Frontal cortex (tissue), 3 donors: ENCODE measurements at regions not wholly inside any gene's neighbourhood (a gene's known extent, or its start where the extent isn't known, plus 50 kb on each side); places are given as distances from the start of the nearest gene placed in this dataset.
"Not testable (repeated sequence)": the region's sequence is repeated elsewhere in the genome, so short reads cannot be mapped to it uniquely, and the experiment has no call there.

Experiments used
- DNase-seq, 2 donors: peaks; one replicate each; pipeline ENCODE4 v3.0.0; 2012; ENCODE audit warnings: low spot score in 2 of 2
- FAIRE-seq: peaks from 2 replicates; lab custom pipeline; 2012; peaks lifted over from hg19 to GRCh38; lab: Jason Lieb, UNC
- donor health status: control.
- donor health status: control.
- donor health status: control.

DNA sequence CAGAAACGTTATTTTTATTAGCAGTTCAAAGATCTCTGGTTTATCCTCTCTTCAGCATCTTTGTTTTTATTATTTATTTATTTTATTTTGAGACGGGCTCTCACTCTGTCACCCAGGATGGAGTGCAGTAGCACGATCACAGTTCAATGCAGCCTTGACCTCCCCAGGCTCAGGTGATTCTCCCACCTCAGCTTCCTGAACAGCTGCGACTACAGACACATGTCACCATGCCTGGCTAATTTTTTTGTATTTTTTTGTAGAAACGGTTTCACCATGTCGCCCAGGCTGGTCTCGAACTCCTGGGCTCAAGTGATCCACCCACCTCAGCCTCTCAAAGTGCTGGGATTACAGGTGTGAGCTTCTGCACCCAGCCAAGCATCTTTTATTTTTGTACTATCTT, 147.7 kb downstream of the CDRT15L2 start:
- DNase-seq, FAIRE-seq: not testable (repeated sequence)

DNA sequence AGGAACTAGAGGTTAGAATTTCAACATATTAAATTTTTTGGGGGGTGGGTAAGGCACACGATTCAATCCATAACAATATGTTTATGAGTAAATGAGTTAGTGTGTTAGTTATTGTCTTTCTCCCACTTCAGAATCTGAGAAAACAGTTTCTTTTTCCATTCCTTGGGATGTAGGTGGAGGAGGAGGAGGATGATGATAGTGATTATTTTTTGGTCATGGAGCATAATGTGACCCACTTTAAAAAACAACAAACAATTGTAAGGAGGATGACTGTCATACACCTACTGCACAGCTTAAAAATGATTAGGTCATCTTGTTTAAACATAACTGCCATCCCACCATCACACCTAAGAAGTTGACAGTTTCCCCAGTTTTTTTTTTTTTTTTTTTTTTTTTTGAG, 148.7 kb downstream of the CDRT15L2 start:
- no peak for FAIRE-seq
- no peak for DNase-seq

DNA sequence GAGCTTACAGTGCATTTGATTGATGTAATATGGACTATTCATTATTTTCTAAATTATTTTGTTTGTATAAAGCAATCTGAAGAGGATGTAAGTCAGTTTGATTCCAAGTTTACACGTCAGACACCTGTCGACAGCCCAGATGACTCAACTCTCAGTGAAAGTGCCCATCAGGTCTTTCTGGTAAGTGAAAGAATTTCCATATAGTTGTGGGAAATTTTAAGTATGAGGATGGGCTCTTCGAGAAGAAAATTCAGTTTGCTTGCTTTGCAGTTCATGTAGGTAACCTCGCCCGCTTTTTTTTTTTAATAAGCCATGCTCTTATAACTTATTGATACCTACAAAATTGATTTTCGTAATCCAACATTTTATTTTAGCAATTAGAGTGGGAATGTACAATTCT, 151.6 kb downstream of the CDRT15L2 start:
- DNase-seq, FAIRE-seq: not testable (repeated sequence)

DNA sequence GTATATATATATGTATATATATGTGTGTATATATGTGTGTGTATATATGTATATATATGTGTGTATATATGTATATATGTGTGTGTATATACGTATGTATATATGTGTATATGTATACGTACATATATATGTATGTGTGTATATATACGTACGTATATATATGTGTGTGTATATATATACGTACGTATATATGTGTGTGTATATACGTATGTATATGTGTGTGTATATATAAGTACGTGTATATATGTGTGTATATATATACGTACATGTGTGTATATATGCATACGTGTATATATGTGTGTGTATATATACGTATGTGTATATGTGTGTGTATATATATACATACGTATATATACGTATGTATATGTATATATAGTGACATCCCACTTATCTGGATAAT, 154.4 kb downstream of the CDRT15L2 start:
- FAIRE-seq (peak; percentile 39), DNase-seq (no peak)

DNA sequence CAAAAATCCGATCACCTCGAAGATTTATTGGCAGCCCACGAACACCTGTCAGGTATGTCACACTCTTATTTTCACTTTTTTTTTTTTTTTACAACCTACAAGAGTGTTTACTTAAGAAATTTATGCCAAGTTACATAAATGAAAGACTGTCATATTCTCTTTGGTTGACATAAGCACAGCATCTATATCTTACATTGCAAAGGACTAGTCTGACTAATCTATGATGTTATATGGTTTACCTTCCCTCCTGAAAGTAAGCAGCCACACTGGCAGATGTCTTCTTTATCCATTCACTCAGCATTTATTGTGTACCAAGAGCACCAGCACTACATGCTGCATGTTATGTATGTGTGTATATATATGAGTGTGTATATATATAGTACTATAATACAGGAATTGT, 156.3 kb downstream of the CDRT15L2 start:
- FAIRE-seq: no peak
- no peak for DNase-seq

DNA sequence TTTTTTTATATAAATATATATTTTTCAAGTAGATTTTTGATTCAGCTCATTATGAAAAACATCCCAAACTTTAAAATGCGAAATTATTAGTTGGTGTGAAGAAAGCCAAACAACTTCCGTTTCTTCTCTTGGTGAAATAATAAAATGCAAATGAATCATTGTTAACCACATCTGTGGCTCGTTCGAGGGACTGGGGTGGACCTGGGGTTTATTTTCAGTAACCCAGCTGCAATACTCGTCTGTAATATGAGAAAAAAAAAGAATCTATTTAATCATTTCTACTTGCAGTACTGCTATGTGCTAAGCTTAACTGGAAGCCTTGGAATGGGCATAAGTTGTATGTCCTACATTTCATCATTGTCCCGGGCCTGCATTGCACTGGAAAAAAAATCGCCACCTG, 158.1 kb downstream of the CDRT15L2 start:
- not testable (repeated sequence) for DNase-seq, FAIRE-seq

DNA sequence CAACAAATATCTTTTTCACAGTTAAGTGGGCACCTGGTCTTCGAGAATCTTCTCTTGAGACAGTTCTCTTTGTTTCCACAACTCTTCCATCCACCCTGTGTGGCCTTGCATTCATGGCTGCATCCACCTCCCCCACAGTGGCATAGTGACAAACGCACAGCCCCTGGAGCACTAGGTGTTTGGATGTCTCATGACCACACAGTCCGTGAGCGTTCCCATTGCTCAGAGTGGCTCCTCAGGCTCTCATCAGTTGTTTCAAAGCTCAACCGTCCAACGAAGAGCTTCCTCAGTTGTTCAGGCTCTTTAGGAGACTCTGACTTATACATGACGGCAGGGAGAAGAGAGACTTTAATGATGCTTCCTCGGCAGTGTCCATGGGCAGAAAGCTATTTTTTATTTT, 191.6 kb downstream of the CDRT15L2 start:
- no peak for FAIRE-seq

DNA sequence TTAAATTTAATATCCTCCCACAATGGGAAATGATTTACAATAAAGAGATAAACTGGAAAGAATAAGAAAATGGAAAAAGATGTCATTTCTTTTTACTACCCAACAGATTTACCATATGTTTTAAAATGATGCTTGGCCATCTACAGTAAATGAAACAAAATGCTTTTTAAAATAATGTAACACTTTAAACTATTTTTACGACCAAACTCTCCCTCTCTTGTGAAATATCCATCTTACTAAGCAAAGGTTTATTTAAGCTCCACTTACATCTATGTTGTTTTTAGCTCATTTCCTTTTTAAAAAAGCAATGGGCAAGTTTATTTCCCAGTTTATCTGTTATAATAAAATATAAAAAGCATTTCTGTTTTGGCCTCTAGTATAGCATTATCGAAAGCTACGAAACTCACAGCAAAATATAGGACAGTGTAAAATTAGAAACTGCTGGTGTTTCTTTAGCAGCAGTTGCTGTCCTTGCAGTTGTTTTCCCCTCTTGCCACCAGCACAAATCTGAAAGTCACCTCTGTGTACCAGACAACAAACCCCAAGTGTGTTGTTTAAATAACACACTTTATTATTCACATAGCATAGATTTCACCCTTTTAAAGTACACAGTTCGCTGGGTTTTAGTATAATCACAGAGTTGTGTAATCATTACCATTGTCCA, 195.1 kb downstream of the CDRT15L2 start:
- FAIRE-seq (no peak), DNase-seq (peak in 1 of 2 donors; percentile 28)

More for the DNA sequence above, 191.6 kb downstream of the CDRT15L2 start:
- DNase-seq: no peak

DNA sequence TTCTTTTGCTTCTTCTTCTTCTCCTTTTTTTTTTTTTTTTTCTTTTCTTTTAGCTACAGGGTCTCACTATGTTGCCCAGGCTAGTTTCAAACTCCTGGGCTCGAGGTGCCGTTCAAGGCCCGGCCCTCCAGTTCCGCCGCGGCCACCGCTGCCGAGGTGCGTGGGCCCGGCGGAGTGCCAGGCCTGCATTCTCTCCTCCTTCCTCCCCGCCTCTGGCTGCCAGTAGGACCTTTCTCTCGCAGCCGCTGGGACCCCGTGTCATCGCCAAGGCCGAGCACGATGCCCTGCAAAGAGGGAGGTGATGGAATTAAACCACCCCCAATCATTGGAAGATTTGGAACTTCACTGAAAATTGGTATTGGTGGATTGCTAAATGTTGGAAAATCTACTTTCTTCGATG, 195.8 kb downstream of the CDRT15L2 start:
- no peak for FAIRE-seq
- DNase-seq: no peak

DNA sequence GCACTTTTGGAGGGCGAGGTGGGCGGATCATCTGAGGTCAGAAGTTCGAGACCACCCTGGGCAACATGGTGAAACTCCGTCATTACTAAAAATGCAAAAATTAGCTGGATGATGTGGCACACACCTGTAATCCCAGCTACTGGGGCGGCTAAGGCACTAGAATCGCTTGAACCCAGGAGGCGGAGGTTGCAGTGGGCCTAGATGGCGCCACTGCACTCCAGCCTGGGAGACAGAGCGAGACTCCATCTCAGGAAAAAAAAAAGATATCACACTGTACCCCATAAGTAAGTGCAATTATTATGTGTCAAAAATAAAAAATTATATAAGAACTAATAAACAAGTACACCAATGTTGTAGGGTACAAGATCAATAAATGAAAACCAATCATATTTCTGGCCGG, 200.0 kb downstream of the CDRT15L2 start:
- DNase-seq (no peak), FAIRE-seq (no peak)

DNA sequence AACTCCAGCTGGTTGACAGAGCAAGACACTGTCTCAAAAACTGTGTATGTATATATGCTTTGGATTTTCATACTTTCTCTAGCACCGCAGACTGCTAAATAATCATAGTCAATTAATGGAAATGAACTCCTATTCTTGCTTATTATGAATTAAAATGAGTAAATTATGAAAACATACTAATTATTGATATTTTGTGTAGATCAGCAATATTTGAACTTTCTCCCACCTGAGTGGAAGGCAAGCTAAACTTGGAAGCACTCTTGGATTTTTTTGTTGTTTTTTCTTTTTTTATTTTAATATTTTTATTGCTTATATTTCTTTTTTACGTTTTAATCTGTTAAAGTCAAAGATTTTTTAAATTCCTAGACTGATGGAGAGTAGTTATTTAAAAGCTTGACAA, 201.7 kb downstream of the CDRT15L2 start:
- DNase-seq (no peak), FAIRE-seq (no peak)

DNA sequence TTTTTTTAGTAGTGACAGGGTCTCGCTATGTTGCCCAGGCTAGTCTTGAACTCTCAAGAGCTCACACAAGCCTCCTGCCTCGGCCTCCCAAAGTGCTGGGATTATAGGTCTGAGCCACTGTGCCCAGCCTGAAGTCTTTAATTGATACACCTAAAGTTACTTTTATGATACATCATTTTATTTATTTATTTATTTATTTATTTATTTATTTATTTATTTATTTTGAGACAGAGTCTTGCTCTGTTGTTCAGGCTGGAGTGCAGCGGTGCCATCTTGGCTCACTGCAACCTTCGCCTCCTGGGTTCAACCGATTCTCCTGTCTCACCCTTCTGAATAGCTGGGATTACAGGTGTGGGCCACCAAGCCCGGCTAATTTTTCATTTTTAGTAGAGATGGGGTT, 202.3 kb downstream of the CDRT15L2 start:
- DNase-seq, FAIRE-seq: not testable (repeated sequence)

DNA sequence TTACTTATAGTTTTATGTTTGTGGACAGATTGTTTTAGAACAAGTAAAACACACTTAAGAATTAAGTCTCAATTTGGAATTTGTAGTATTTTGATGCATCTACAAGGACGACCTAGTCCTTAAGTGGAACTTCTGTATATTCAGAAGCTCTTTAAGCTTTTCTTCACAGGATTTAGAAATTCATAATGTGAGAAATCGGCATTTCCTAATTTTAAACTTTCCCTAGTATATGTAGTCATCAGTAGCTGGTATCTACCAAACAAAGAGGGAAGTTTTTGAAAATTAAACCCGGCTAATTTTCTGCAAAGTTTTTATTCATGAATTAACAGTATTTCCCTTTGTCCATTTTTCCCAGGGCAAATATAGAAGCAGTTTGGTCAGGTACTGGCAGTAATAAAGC, 203.6 kb downstream of the CDRT15L2 start:
- no peak for DNase-seq
- no peak for FAIRE-seq

DNA sequence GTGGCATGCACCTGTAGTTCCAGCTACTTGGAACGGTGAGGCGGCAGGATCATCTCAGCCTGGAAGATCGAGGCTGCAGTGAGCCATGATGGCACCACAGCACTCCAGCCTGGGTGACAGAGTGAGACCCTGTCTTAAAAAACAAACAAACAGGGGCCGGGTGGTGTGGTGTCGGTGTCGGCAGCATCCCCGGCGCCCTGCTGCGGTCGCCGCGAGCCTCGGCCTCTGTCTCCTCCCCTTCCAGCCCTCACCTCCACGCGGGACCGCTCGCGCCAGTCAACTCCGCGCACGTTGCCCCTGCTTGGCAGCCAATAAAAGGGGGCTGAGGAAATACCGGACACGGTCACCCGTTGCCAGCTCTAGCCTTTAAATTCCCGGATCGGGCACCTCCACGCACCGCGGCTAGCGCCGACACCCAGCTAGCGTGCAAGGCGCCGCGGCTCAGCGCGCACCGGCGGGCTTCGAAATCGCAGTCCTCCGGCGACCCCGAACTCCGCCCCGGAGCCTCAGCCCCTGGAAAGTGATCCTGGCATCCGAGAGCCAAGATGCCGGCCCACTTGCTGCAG, 204.7 kb downstream of the CDRT15L2 start:
- DNase-seq: no peak

DNA sequence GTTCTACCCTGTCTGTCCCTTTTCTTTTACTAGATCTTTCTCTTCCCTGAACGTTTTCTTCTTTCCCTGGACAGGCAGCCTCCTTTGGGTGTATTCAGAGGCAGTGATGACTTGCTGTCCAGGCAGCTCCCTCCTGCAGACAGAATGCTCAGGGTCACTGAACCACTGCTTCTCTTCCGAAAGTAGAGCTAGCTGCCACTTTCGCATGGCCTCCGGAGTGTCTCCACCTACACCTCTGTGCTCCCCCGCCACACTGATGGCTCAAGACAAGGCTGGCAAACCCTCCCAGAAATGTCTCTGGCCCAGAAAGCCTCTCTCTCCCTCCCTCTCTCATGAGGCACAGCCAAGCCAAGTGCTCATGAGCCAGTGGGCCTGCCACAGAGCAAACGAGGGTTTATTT, 207.8 kb downstream of the CDRT15L2 start:
- FAIRE-seq (no peak), DNase-seq (no peak)

More for the DNA sequence above, 204.7 kb downstream of the CDRT15L2 start:
- FAIRE-seq: no peak

DNA sequence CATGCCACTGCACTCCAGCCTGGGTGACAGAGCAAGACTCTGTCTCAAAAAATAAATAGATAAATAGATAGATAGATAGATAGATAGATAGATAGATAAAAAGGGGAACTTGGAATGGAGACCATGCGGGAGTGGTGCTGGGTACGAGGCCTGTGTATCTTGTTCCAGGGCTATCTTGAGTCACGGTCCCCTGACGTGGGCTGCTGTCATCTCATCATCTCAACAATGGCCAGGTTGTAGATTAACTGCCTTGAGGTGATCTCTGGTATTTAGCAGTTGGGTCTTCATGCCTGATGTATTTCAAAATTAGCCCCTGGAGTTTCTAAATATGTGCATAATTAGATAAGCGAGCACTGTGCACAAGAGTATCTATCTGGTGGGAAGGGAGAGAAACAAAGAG, 212.1 kb downstream of the CDRT15L2 start:
- DNase-seq (no peak), FAIRE-seq (no peak)

DNA sequence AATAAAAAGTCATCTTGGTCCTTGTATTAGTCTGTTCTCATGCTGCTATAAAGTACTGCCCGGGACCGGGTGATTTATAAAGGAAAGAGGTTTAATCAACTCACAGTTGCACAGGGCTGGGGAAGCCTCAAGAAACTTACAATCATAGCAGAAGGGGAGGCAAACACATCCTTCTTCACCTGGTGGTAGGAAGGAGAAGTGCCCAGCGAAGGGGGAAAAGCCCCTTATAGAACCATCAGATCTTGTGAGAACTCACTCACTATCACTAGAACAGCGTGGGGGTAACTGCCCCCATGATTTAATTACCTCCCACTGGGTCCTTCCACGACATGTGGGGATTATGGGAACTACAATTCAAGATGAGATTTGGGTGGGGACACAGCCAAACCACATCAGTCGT, 215.0 kb downstream of the CDRT15L2 start:
- FAIRE-seq, DNase-seq: not testable (repeated sequence)

DNA sequence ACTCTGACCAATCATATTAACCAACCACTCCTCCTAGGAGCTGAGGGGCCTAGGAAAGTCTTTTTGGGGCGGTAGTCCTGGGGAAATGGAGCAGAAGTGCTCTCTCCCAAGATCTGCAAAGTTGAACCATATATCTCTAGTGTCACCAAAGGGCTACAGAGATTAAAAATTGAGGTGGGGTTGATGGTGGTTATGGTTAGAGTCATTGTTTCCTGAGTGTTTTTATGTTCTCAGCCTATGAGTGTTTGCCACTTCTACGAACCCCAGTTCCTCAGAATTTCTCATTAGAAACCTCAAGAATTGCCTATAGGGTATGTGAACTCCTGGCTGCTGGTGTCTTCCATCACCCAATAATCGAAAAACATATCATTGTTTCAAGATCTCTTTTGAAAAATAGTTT, 217.8 kb downstream of the CDRT15L2 start:
- FAIRE-seq (no peak), DNase-seq (no peak)

DNA sequence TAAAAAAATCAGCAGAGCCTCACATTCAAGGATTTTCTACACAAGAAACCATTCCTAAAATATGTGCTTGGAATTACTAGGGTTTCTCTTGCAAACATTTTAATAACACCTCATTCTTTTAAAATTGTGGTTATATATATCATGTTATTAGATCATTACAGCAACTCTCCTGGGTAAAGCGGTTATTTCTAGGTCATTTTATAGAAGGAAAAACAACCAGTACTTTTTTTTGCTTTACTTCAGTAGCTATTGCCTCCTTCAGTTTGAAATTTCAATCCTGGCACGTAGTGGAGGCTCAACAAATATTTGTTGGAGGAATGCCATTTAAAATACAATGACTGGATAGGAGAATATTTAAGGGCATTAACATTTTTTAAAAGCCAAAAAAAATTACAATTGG, 220.6 kb downstream of the CDRT15L2 start:
- no peak for DNase-seq
- FAIRE-seq: no peak

DNA sequence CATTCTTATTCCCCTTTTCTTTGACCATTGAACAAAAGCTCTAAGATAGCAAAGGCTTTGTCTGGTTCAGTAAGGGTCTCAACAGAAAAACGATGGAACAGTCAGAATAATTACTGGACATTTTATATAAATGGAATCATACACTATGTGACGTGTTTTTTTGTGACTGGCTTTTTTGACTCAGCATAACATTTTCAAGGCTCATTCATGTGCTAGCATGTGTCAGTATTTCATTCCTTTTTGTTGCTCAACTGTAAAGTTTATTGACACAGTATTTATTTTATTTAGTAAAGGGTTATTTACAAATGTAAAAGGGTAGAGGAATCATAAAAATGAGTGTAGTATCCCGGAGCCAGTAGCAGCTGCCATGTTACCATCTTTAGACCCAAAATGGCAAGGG, 226.2 kb downstream of the CDRT15L2 start:
- no peak for FAIRE-seq
- DNase-seq: no peak

DNA sequence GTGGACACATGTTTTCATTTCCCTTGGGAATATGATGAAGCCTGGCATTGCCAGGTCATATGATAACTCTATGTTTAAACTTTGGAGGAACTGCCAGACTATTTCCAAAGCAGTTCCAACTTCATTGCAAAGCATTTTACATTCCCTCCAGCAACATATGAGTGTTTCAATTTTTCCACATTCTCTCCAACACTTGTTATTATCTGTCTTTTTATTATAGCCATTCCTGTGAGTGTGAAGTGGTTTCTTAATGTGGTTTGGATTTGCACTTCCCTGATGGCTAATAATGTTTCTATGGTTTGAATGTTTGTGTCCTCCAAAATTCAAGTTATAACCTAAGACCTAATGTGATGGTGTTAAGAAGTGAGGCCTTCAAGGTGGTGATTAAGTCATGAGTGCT, 228.0 kb downstream of the CDRT15L2 start:
- not testable (repeated sequence) for FAIRE-seq, DNase-seq

DNA sequence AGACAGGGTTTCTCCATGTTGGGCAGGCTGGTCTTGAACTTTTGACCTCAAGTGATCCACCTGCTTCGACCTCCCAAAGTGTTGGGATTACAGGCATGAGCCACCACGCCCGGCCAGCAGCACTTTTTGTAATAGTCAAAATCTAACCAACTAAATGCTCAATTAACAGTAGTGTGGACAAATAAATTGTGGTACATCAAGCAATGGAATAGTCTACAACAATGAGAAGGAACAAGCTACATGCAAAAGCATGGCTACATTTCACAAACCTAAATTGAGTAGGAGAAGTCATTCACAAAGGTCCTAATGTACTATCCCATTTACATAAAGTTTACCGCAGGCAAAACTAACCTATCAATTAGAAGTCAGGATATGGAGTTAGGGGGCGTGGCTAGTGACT, 227.4 kb downstream of the USP22 start:
- not testable (repeated sequence) for DNase-seq, FAIRE-seq
